ENCODE measurements at regions not wholly inside any gene's neighbourhood (a gene's known extent, or its start where the extent isn't known, plus 50 kb on each side); places are given as distances from the start of the nearest gene placed in this dataset.

DNA sequence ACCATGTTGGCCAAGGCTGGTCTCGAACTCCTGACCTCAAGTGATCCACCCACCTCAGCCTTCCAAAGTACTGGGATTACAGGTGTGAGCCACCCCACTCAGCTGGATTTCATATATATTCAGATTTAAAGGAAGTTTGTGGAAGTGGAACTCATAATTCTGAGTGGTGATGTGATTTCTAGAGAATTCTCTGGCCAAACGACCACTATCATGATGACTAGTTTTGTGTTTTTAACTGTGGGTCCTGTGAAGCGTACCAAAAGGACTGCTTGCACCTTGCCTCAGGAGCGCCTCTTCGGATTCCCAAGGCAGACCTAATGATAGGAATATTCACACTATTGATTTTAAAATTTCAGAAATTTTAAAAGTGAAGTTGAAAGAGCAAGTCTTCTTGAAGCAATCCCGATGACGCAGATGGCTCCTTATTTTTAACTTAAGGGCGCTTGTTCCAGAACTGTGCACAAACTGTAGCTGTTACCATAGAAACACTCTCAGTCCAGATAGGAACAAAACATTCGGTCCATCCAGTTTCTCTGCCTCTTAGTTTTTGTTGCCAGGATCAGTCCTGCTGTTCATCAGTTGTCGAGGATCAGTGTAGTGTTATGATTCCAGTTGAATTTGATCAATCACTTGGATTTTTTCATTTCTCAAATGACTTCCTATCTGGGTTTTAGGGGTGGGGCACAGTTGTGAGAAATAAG, 51.7 kb upstream of the CLCN4 start:
- no peak for TF ChIP-seq CTCF (IDR thresholded peaks at IDR 0.05; ENCODE audit: borderline replicate concordance, extremely low read depth, low read length, poor library complexity, severe bottlenecking)
- no peak for TF ChIP-seq EZH2 (IDR thresholded peaks at IDR 0.05; ENCODE audit: borderline replicate concordance, low read depth, low read length, severe bottlenecking)
